OCI-LY7 (cell line): ENCODE measurements at regions not wholly inside any gene's neighbourhood (a gene's known extent, or its start where the extent isn't known, plus 50 kb on each side); places are given as distances from the start of the nearest gene placed in this dataset.

Experiments
- EZH2phosphoT487 ChIP-seq: fragments of 200-600 bp; sonication (generic); IDR thresholded peaks from 2 replicates; pipeline ENCODE4 v1.6.1; 2018; ENCODE audit warnings: low read depth, borderline replicate concordance, mild to moderate bottlenecking, mixed run types, antibody characterized with exemption, low read length, moderate library complexity, mixed read lengths
- TF ChIP-seq, protein P1 (sequence below): fragments of 200-600 bp; sonication (generic); conservative IDR thresholded peaks from 2 replicates; pipeline ENCODE4 v1.5.1; 2014; ENCODE audit warnings: mild to moderate bottlenecking, antibody characterized with exemption, low read length, moderate library complexity, mixed read lengths

DNA sequence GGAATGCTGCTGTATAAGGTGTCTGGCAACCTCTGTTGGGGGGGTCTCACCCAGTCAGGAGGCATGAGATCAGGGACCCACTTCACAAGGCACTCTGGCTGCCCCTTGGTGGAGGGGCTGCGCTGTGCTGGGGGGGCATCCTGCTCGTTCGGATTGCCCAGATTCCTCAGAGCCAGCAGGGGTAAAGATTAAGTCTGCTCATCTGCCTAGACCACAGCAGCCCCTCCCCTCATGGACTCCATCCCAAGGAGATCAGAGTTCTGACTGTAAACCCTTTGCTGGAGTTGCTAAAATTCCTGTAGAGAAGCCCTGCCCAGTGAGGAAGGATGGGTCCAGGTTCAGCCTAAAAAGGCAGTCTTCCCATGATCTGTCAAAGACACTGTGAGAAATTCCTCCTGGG is 262.0 kb upstream of the C9orf72 start:
- TF ChIP-seq, protein P1, sequence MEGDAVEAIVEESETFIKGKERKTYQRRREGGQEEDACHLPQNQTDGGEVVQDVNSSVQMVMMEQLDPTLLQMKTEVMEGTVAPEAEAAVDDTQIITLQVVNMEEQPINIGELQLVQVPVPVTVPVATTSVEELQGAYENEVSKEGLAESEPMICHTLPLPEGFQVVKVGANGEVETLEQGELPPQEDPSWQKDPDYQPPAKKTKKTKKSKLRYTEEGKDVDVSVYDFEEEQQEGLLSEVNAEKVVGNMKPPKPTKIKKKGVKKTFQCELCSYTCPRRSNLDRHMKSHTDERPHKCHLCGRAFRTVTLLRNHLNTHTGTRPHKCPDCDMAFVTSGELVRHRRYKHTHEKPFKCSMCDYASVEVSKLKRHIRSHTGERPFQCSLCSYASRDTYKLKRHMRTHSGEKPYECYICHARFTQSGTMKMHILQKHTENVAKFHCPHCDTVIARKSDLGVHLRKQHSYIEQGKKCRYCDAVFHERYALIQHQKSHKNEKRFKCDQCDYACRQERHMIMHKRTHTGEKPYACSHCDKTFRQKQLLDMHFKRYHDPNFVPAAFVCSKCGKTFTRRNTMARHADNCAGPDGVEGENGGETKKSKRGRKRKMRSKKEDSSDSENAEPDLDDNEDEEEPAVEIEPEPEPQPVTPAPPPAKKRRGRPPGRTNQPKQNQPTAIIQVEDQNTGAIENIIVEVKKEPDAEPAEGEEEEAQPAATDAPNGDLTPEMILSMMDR = no peak
- no peak for TF ChIP-seq EZH2phosphoT487
